Fibroblast of lung (primary cell): ENCODE measurements at regions not wholly inside any gene's neighbourhood (a gene's known extent, or its start where the extent isn't known, plus 50 kb on each side); places are given as distances from the start of the nearest gene placed in this dataset.

Source experiments
- EZH2 ChIP-seq: IDR thresholded peaks from 2 replicates; pipeline ENCODE4 v1.5.1; 2012; ENCODE audit warnings: low read length, control low read depth, mild to moderate bottlenecking; ENCODE audit errors: missing control alignments
- TF ChIP-seq, protein P1 (sequence below), 2 donors: IDR thresholded peaks in 1 of 2; conservative IDR thresholded peaks in 1 of 2; 1 replicate in 1 of 2; 2 replicates in 1 of 2; pipeline ENCODE4 v1.5.1; 2011 to 2012; ENCODE audit warnings: low read length in 2 of 2, control low read depth in 1 of 2, inconsistent platforms in 1 of 2, low read depth in 1 of 2, mild to moderate bottlenecking in 1 of 2

DNA sequence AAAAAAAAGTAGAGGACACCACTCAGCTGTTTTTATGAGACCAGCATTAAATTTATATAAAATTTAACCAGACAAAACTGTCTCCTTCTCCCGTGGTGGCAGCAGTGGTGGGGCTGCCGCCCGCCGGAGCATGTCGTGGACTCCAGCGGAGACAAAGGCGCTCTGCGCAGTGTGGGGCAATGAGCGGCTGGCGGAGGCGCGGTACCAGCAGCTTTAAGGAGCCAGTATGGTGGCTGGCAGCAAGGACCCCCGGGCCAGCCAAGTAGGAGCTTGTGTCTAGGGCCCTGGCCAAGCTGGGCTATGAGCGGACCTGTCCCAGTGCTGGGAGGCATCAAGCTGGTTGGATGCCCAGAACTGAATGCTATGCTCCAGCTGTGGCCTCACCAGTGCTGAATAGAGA lies 2102.9 kb downstream of the NCAM2 start:
- TF ChIP-seq, protein P1, sequence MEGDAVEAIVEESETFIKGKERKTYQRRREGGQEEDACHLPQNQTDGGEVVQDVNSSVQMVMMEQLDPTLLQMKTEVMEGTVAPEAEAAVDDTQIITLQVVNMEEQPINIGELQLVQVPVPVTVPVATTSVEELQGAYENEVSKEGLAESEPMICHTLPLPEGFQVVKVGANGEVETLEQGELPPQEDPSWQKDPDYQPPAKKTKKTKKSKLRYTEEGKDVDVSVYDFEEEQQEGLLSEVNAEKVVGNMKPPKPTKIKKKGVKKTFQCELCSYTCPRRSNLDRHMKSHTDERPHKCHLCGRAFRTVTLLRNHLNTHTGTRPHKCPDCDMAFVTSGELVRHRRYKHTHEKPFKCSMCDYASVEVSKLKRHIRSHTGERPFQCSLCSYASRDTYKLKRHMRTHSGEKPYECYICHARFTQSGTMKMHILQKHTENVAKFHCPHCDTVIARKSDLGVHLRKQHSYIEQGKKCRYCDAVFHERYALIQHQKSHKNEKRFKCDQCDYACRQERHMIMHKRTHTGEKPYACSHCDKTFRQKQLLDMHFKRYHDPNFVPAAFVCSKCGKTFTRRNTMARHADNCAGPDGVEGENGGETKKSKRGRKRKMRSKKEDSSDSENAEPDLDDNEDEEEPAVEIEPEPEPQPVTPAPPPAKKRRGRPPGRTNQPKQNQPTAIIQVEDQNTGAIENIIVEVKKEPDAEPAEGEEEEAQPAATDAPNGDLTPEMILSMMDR (conservative IDR thresholded peaks at IDR 0.05 in 1 of 2, IDR thresholded peaks at IDR 0.05 in 1 of 2; ENCODE audit: low read depth in 1 of 2, low read length in 2 of 2): no peak
- TF ChIP-seq EZH2: no peak
